Right atrium auricular region (tissue), 2 donors: ENCODE measurements at regions not wholly inside any gene's neighbourhood (a gene's known extent, or its start where the extent isn't known, plus 50 kb on each side); places are given as distances from the start of the nearest gene placed in this dataset.

Experiments
- DNase-seq: peaks from one replicate; pipeline ENCODE4 v3.0.0-alpha.2; 2019; ENCODE audit warnings: low spot score
- H3K27ac ChIP-seq, 2 donors: fragments of 200-600 bp; sonication (generic); 1 replicate in 1 of 2; 2 replicates in 1 of 2; pipeline ENCODE4 v1.5.1; 2016 to 2019
- H3K27me3 ChIP-seq, 2 donors: fragments of 200-600 bp; sonication (generic); one replicate each; pipeline versions ENCODE4 v1.5.1 to v1.6.0; 2017 to 2019
- H3K36me3 ChIP-seq: fragments of 200-600 bp; sonication (generic); one replicate; pipeline ENCODE4 v1.5.1; 2016
- H3K4me1 ChIP-seq, 2 donors: fragments of 200-600 bp; sonication (generic); one replicate each; pipeline versions ENCODE4 v1.5.1 to v1.6.0; 2017 to 2019
- H3K4me3 ChIP-seq, 2 donors: fragments of 200-600 bp; sonication (generic); 1 replicate in 1 of 2; 2 replicates in 1 of 2; pipeline ENCODE4 v1.5.1; 2017 to 2019; ENCODE audit warnings: mild to moderate bottlenecking in 1 of 2, moderate library complexity in 1 of 2
- H3K9me3 ChIP-seq, 2 donors: fragments of 200-600 bp; sonication (generic); one replicate each; pipeline ENCODE4 v1.5.1; 2019
- TF ChIP-seq, protein P1 (sequence below), 2 donors: fragments of 200-600 bp; sonication (generic); IDR thresholded peaks; one replicate each; pipeline ENCODE4 v1.5.1; 2019; ENCODE audit warnings: antibody characterized with exemption in 2 of 2

DNA sequence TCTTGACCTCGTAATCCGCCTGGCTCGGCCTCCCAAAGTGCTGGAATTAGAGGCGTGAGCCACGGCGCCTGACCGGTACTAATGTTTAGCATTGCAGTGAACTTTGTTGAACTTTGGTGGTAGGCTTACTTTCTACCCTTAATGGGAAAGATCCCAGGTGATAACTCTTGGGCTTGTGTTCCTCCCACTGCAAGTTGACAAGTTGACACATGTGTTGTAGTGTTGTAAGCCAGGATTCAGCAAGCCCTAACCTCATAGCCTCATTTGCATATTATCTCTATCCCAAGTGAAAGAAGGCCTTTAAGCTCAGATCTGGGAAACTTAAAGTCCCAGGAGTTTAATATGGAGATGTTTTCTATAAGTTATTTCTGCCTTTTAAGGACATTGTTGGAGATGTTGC lies 80.0 kb upstream of the CLCN4 start:
- no peaks in the 10 kb centered on the region for H3K27me3 ChIP-seq
- no peaks in the 10 kb centered on the region for H3K9me3 ChIP-seq
- no peak overlapping the region for H3K4me3 ChIP-seq
- TF ChIP-seq, protein P1, sequence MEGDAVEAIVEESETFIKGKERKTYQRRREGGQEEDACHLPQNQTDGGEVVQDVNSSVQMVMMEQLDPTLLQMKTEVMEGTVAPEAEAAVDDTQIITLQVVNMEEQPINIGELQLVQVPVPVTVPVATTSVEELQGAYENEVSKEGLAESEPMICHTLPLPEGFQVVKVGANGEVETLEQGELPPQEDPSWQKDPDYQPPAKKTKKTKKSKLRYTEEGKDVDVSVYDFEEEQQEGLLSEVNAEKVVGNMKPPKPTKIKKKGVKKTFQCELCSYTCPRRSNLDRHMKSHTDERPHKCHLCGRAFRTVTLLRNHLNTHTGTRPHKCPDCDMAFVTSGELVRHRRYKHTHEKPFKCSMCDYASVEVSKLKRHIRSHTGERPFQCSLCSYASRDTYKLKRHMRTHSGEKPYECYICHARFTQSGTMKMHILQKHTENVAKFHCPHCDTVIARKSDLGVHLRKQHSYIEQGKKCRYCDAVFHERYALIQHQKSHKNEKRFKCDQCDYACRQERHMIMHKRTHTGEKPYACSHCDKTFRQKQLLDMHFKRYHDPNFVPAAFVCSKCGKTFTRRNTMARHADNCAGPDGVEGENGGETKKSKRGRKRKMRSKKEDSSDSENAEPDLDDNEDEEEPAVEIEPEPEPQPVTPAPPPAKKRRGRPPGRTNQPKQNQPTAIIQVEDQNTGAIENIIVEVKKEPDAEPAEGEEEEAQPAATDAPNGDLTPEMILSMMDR (IDR thresholded peaks at IDR 0.05), result no peak
- no peak for DNase-seq
- H3K4me1 ChIP-seq, result no peaks in the 10 kb centered on the region
- H3K27ac ChIP-seq, result no peak overlapping the region
- H3K36me3 ChIP-seq, result no peaks in the 10 kb centered on the region

DNA sequence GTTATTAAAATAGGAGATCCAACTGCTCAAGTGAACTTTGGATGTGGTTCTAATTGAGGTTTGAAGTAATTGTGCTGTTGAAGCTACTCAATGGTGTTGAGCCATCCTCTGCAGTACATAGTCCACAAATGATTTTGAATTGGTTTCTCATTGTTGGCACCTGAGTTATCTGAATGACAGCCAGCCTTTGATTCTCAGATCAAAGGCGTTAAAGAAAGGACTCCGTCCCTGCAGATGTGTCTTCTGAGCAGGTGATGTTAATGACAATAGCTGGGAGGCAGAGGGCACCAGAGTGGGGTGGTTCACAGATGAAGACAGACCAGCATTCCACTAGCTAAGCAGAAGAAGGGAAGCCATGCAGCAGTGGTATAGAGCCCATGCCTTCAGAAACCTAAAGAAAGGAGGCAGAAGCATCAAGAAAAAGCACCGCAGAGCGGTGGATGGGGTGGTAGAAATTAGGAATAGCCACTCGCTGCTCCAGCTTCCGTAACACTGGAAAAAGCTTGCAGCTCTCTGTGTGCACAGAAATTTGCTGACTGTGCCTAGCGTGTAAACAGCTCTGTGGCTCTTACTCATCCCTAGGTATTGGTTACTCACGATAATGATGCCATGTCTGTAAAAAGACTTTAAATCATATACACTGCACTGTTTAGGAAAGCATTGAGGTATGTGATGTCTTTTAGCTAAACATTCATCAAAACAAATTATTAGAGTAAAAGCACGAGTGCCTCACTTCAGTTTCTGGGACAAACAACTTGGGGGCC lies 79.2 kb upstream of the CLCN4 start:
- DNase-seq, result no peak
- Histone ChIP-seq H3K9me3 (no peaks in the 10 kb centered on the region), H3K4me1 (peaks cover 0 to 4% of the 10 kb centered on the region in 2 donors), H3K27ac (no peak overlapping the region), H3K36me3 (no peaks in the 10 kb centered on the region), H3K4me3 (no peak overlapping the region), H3K27me3 (no peaks in the 10 kb centered on the region)
- TF ChIP-seq, protein P1 (IDR thresholded peaks at IDR 0.05), result no peak

DNA sequence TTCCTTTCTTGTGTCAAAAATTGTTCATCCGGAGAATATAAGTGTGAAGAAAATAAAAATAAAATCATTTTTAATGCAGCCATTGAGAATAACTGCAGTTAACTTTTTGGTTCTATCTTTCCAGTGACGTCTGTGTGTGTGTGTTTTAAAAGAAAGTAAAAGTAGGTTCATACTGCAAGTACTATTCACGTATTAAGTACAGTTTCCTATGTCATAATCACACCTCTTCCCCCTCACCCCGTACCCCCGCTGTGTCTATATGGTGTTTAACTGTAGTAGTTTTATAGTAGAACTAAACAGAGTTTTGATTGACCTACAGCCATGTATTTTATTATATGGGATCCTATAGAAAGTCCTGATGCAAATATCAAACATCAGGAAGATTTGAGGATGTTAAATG lies 78.5 kb upstream of the CLCN4 start:
- TF ChIP-seq, protein P1 (IDR thresholded peaks at IDR 0.05), result no peak
- Histone ChIP-seq H3K36me3 (no peaks in the 10 kb centered on the region), H3K4me1 (peaks cover 0 to 11% of the 10 kb centered on the region in 2 donors)

DNA sequence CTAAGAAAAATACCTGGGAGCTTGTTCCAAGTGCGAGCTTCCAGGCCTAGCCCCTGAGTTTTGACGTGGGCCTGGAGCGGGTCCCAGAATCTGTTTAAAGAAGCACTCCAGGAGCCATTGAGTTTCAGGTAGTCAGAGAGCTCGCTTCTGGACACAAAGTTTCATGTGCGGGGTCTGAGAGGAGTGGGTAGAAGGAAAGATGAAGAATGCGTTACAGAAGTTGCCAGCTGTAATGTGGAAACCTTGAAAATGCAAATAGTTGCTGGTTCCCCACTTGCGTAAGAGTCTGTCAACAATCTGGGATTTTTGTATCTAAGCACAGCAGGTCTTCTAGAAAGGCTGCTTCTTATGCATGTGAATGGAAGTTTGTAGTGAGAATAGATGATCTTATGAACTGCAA lies 77.5 kb upstream of the CLCN4 start:
- Histone ChIP-seq H3K9me3 (no peaks in the 10 kb centered on the region), H3K4me1 (peaks cover 0 to 20% of the 10 kb centered on the region in 2 donors), H3K4me3 (no peak overlapping the region), H3K27ac (no peak overlapping the region), H3K27me3 (no peaks in the 10 kb centered on the region), H3K36me3 (no peaks in the 10 kb centered on the region)
- TF ChIP-seq, protein P1 (IDR thresholded peaks at IDR 0.05), result no peak
- no peak for DNase-seq

More for the DNA sequence above, 78.5 kb upstream of the CLCN4 start:
- Histone ChIP-seq H3K4me3 (no peak overlapping the region), H3K27ac (no peak overlapping the region), H3K27me3 (no peaks in the 10 kb centered on the region), H3K9me3 (no peaks in the 10 kb centered on the region)
- DNase-seq, result no peak

DNA sequence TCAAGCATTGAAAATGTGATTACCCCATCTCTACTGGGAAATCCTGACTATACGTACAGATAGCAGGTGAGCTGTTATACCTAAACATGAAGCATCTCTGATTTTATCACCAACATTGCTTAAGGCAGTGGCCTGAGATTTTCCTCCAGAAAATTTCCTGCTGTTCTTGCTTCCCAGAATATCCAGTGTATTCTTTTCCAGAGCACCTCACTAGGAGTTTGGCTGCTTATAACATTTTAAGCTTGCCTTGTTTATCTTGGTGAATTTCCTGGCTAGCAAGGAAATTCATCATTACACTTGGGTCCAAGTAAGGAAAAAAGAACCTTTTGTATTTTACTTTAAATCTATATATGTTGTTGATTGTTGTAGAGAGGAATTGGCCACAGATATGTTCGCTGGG lies 73.0 kb upstream of the CLCN4 start:
- Histone ChIP-seq H3K27me3 (no peaks in the 10 kb centered on the region), H3K4me3 (no peak overlapping the region), H3K36me3 (no peaks in the 10 kb centered on the region), H3K4me1 (peaks cover 0 to 22% of the 10 kb centered on the region in 2 donors), H3K9me3 (no peaks in the 10 kb centered on the region), H3K27ac (peak overlapping the region; percentile 65 to 72)
- DNase-seq, result no peak
- TF ChIP-seq, protein P1 (IDR thresholded peaks at IDR 0.05), result no peak

DNA sequence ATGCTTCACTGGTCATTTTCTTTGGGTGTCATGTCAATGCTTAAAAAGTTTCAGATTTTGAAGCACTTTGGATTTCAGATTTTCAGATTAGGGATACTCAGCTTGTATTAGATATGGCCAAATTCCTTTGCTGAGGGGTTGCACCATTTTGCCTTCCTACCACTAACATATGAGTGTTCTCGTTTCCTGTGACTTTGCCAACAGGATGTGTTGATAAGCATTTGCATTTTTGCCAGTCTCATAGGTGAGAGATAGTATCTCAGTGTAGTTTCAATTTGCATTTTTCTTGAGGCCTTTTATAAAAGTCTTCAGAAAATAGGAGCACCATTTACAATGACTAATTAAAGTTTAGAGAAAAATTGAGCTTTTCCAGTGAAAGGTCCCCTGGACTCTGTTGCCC lies 71.6 kb upstream of the CLCN4 start:
- no peaks in the 10 kb centered on the region for H3K9me3 ChIP-seq
- H3K4me3 ChIP-seq, result no peak overlapping the region
- TF ChIP-seq, protein P1 (IDR thresholded peaks at IDR 0.05), result no peak
- no peaks in the 10 kb centered on the region for H3K36me3 ChIP-seq
- H3K4me1 ChIP-seq, result peaks cover 0 to 22% of the 10 kb centered on the region in 2 donors
- no peaks in the 10 kb centered on the region for H3K27me3 ChIP-seq
- no peak overlapping the region for H3K27ac ChIP-seq
- no peak for DNase-seq
